Mesendoderm (in vitro differentiated cells): ENCODE measurements at regions not wholly inside any gene's neighbourhood (a gene's known extent, or its start where the extent isn't known, plus 50 kb on each side); places are given as distances from the start of the nearest gene placed in this dataset.
"Not testable (repeated sequence)": the region's sequence is repeated elsewhere in the genome, so short reads cannot be mapped to it uniquely, and the experiment has no call there.

Experiments used
- DNase-seq: peaks from one replicate; pipeline ENCODE4 v3.0.0; 2013
- H2AK5ac ChIP-seq: 2 replicates; pipeline ENCODE4 v1.6.1; 2013; ENCODE audit warnings: low read length, inconsistent platforms
- H2BK120ac ChIP-seq: 2 replicates; pipeline ENCODE4 v1.6.1; 2013; ENCODE audit warnings: low read depth, mild to moderate bottlenecking, low read length, moderate library complexity, mixed read lengths
- H2BK15ac ChIP-seq: replicated peaks from 2 replicates; pipeline ENCODE4 v1.6.1; 2013; ENCODE audit warnings: low read depth, mild to moderate bottlenecking, moderate library complexity
- H2BK5ac ChIP-seq: 2 replicates; pipeline ENCODE4 v1.6.1; 2013; ENCODE audit warnings: low read length, inconsistent platforms
- H3K18ac ChIP-seq: 2 replicates; pipeline ENCODE4 v1.6.1; 2013; ENCODE audit warnings: mild to moderate bottlenecking, low read length, mixed read lengths
- H3K23ac ChIP-seq: one replicate; pipeline ENCODE4 v1.6.1; 2013; ENCODE audit warnings: low read length
- H3K27ac ChIP-seq: 2 replicates; pipeline ENCODE4 v1.5.1; 2013; ENCODE audit warnings: low read depth, mild to moderate bottlenecking, inconsistent platforms, low read length, moderate library complexity
- H3K27me3 ChIP-seq: 2 replicates; pipeline ENCODE4 v1.6.1; 2013; ENCODE audit warnings: low read length, control low read depth, mild to moderate bottlenecking, inconsistent platforms; ENCODE audit not compliant: insufficient read depth, poor library complexity
- H3K36me3 ChIP-seq: 2 replicates; pipeline ENCODE4 v1.6.1; 2013; ENCODE audit warnings: low read length, inconsistent platforms; ENCODE audit not compliant: control insufficient read depth, insufficient read depth
- H3K4ac ChIP-seq: one replicate; pipeline ENCODE4 v1.6.1; 2013; ENCODE audit warnings: low read depth, mild to moderate bottlenecking, low read length, moderate library complexity
- H3K4me1 ChIP-seq: 2 replicates; pipeline ENCODE4 v1.6.1; 2013; ENCODE audit warnings: low read depth, low read length, inconsistent platforms; ENCODE audit not compliant: control insufficient read depth
- H3K4me2 ChIP-seq: 2 replicates; pipeline ENCODE4 v1.6.1; 2013; ENCODE audit warnings: low read length
- H3K4me3 ChIP-seq: 2 replicates; pipeline ENCODE4 v1.5.1; 2013; ENCODE audit warnings: mild to moderate bottlenecking, low read length
- H3K56ac ChIP-seq: one replicate; pipeline ENCODE4 v1.6.1; 2013; ENCODE audit warnings: low read length
- H3K79me1 ChIP-seq: 2 replicates; pipeline ENCODE4 v1.6.1; 2013; ENCODE audit warnings: low read length, inconsistent platforms
- H3K79me2 ChIP-seq: 2 replicates; pipeline ENCODE4 v1.6.1; 2013; ENCODE audit warnings: mild to moderate bottlenecking, low read length; ENCODE audit not compliant: control insufficient read depth, insufficient read depth
- H3K9ac ChIP-seq: 2 replicates; pipeline ENCODE4 v1.6.1; 2013; ENCODE audit warnings: low read length, inconsistent platforms
- H4K5ac ChIP-seq: one replicate; pipeline ENCODE4 v1.6.1; 2013; ENCODE audit warnings: low read length
- H4K8ac ChIP-seq: one replicate; pipeline ENCODE4 v1.6.1; 2013; ENCODE audit warnings: low read depth, mild to moderate bottlenecking, control low read depth, low read length, moderate library complexity
- WGBS: extraction: QIAGEN DNeasy Blood & Tissue Kit; methylation state at CpG from one replicate; pipeline ENCODE4 v1.1.7; 2013; ENCODE audit warnings: low lambda C conversion rate, missing lambda C conversion rate; ENCODE audit not compliant: insufficient coverage; ENCODE audit errors: extremely low coverage; 5-methylcytosine and 5-hydroxymethylcytosine counted together

GRCh38 chr5:96170481-96171125, 209.0 kb upstream of the ELL2 start:
- Histone ChIP-seq H3K27ac (peak overlapping the region; percentile 37), H3K4me2 (peak overlapping the region; percentile 10), H3K4ac (peak overlapping the region; percentile 21), H3K9ac (peak overlapping the region; percentile 53), H3K56ac (peak overlapping the region; percentile 76), H2BK120ac (peak overlapping the region; percentile 56)
- H4K5ac ChIP-seq, H3K4me1 ChIP-seq, H3K36me3 ChIP-seq, H2BK5ac ChIP-seq, H3K18ac ChIP-seq, H4K8ac ChIP-seq, H3K27me3 ChIP-seq, H3K79me2 ChIP-seq, H3K4me3 ChIP-seq, H2BK15ac ChIP-seq, H3K79me1 ChIP-seq, H2AK5ac ChIP-seq, H3K23ac ChIP-seq: not testable (repeated sequence)
- DNase-seq = peak; percentile 57
- no CpG with 5 or more reads among the region's 15 CpGs for WGBS

GRCh38 chr5:96168833-96169232, 207.2 kb upstream of the ELL2 start:
- not testable (repeated sequence) for H2AK5ac ChIP-seq, H2BK15ac ChIP-seq, H2BK120ac ChIP-seq, H3K27me3 ChIP-seq, H3K23ac ChIP-seq, H3K4ac ChIP-seq, DNase-seq, H3K4me1 ChIP-seq, H2BK5ac ChIP-seq, H3K9ac ChIP-seq, H3K79me2 ChIP-seq, H3K4me3 ChIP-seq, H3K4me2 ChIP-seq, H3K27ac ChIP-seq, H3K79me1 ChIP-seq, H4K5ac ChIP-seq, H3K36me3 ChIP-seq, H4K8ac ChIP-seq
- peak overlapping the region; percentile 28 for H3K18ac ChIP-seq
- no CpG with 5 or more reads among the region's 8 CpGs for WGBS
- peak overlapping the region; percentile 34 for H3K56ac ChIP-seq

GRCh38 chr5:96159043-96159442, 197.4 kb upstream of the ELL2 start:
- Histone ChIP-seq H3K79me2 (no peaks in the 10 kb centered on the region), H3K18ac (no peak overlapping the region), H3K23ac (no peak overlapping the region), H2BK15ac (no peak overlapping the region), H3K79me1 (no peaks in the 10 kb centered on the region), H3K4me2 (no peak overlapping the region), H3K4me1 (no peaks in the 10 kb centered on the region), H4K5ac (no peak overlapping the region), H3K4ac (no peak overlapping the region), H2AK5ac (no peak overlapping the region), H3K27ac (no peak overlapping the region), H3K27me3 (no peaks in the 10 kb centered on the region), H2BK120ac (no peak overlapping the region), H3K36me3 (no peaks in the 10 kb centered on the region), H2BK5ac (no peak overlapping the region), H3K56ac (no peak overlapping the region), H3K4me3 (no peak overlapping the region), H3K9ac (no peak overlapping the region), H4K8ac (no peak overlapping the region)
- no CpG with 5 or more reads among the region's 2 CpGs for WGBS
- peak; percentile 50 for DNase-seq

- Histone ChIP-seq H3K9ac (no peak overlapping the region), H3K56ac (peak overlapping the region; percentile 46), H3K79me1 (no peaks in the 10 kb centered on the region), H3K4me2 (no peak overlapping the region), H4K5ac (no peak overlapping the region), H3K27me3 (no peaks in the 10 kb centered on the region), H2BK15ac (no peak overlapping the region), H2BK120ac (peak overlapping the region; percentile 36), H4K8ac (no peak overlapping the region), H3K4ac (no peak overlapping the region), H2AK5ac (no peak overlapping the region), H3K4me1 (no peaks in the 10 kb centered on the region), H3K36me3 (no peaks in the 10 kb centered on the region), H3K79me2 (no peaks in the 10 kb centered on the region), H3K18ac (no peak overlapping the region), H3K4me3 (no peak overlapping the region), H2BK5ac (no peak overlapping the region), H3K27ac (no peak overlapping the region), H3K23ac (no peak overlapping the region)
- WGBS = no CpG with 5 or more reads among the region's 3 CpGs
- DNase-seq = no peak
Measured at GRCh38 chr5:96157841-96158291, 196.2 kb upstream of the ELL2 start.

GRCh38 chr5:96157077-96157780, 195.6 kb upstream of the ELL2 start:
- peak overlapping the region; percentile 51 for H3K18ac ChIP-seq
- H3K27ac ChIP-seq = no peak overlapping the region

More at GRCh38 chr5:96157077-96157780, 195.6 kb upstream of the ELL2 start:
- no peak overlapping the region for H3K4me2 ChIP-seq
- H3K79me1 ChIP-seq = no peaks in the 10 kb centered on the region
- peak overlapping the region; percentile 88 for H2BK15ac ChIP-seq
- no peaks in the 10 kb centered on the region for H3K4me1 ChIP-seq
- no peak overlapping the region for H4K8ac ChIP-seq
- no peak overlapping the region for H3K9ac ChIP-seq
- H3K4ac ChIP-seq = no peak overlapping the region
- no peak overlapping the region for H3K23ac ChIP-seq
- no peaks in the 10 kb centered on the region for H3K79me2 ChIP-seq
- no peaks in the 10 kb centered on the region for H3K36me3 ChIP-seq
- H3K27me3 ChIP-seq = no peaks in the 10 kb centered on the region
- H3K4me3 ChIP-seq = no peak overlapping the region
- no peak overlapping the region for H2BK120ac ChIP-seq
- no CpG with 5 or more reads among the region's 4 CpGs for WGBS
- H2AK5ac ChIP-seq = no peak overlapping the region
- H3K56ac ChIP-seq = no peak overlapping the region
- peak overlapping the region; percentile 84 for H2BK5ac ChIP-seq
- DNase-seq = no peak
- H4K5ac ChIP-seq = peak overlapping the region; percentile 78
